HG03060 (cell line): ENCODE measurements at regions not wholly inside any gene's neighbourhood (a gene's known extent, or its start where the extent isn't known, plus 50 kb on each side); places are given as distances from the start of the nearest gene placed in this dataset.

Experiments used
- ATAC-seq: cut with Tn5 transposase; IDR thresholded peaks from one replicate; pipeline ENCODE4 v1.9.1; 2021; ENCODE audit warnings: low read depth, moderate number of reproducible peaks; ENCODE audit not compliant: unreplicated experiment

GRCh38 chr11:121711236-121711635 lies 258.5 kb upstream of the SORL1-AS1 start:
- no peak for ATAC-seq

- ATAC-seq = no peak
Observed at GRCh38 chr11:121706884-121707420, 254.2 kb upstream of the SORL1-AS1 start.

GRCh38 chr11:121703201-121703600 lies 250.4 kb upstream of the SORL1-AS1 start:
- ATAC-seq = no peak

- no peak for ATAC-seq
Observed at GRCh38 chr11:121700968-121701367, 248.2 kb upstream of the SORL1-AS1 start.

DNA sequence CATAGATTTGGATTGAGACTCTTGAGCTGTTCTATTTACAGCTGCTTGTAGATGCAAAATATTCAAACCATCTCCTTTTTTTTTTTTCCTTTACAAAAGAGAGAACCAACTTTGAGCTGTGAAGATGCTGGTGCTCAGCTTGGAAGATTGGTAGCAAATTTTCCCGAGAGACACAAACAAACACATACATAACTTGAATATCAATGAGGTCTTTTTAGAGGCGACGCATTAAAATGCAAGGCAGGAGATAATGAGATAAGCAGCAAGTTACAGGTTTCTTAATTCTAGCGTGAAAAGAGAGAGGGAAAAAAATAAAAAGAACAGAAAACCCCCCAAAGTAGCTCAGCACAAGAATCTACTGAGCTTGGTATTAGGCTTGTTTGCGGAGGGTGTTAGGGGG lies 247.0 kb upstream of the SORL1-AS1 start:
- ATAC-seq = no peak

- ATAC-seq = no peak
Observed at GRCh38 chr11:121696931-121697670, 244.3 kb upstream of the SORL1-AS1 start.

DNA sequence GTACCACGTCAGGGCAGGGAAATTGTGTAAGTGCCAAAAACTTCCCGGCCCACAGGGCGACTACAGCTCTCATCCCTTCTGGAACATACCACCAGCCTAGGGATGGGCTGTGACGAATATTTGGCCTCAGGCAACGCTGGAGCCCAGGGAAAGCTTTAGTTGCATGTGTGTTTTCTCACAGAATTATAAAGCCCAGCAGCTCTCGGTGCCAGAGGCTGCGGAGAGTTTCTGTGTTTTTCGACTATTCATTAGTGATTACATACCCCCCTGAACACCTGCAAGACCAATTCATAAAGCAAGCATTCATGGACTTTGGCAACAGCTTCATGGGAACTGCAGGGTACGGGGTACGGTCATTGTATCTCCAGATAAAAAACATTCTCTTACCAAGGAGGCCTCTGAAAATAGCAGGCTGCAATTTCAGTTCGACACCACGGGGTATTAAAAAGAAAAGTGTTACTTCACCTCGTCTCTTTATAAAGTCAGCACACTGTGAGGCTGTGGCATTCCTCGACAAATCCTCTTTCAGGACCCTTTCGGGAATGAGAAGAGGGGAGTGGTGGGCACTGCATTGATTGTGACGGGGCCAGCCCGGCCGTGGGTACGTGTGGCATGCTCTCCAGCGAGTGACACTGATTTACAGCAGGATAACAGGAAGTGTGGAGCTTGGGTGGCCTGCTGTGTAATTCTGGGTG lies 243.6 kb upstream of the SORL1-AS1 start:
- no peak for ATAC-seq

DNA sequence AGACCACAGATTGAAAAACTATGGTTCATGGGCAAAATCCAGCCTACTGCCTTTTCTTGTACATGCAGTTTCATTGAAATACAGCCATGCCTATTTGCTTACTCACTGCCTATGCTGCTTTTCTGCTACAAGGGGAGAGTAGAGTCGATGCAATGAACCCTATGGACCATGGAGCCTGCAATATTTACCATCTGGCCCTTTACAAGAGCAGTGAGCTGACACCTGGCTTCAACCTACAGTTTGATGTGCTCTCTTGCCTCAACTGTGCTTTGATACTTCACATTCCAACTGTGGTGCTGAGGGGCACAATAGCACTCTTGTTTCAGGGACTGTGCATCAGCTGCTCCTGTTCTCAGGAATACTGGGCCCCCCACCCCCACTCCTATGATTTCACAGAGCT lies 239.5 kb upstream of the SORL1-AS1 start:
- ATAC-seq = no peak

GRCh38 chr11:121688860-121689614 lies 236.3 kb upstream of the SORL1-AS1 start:
- ATAC-seq = no peak

GRCh38 chr11:121688055-121688491 lies 235.3 kb upstream of the SORL1-AS1 start:
- ATAC-seq = no peak

DNA sequence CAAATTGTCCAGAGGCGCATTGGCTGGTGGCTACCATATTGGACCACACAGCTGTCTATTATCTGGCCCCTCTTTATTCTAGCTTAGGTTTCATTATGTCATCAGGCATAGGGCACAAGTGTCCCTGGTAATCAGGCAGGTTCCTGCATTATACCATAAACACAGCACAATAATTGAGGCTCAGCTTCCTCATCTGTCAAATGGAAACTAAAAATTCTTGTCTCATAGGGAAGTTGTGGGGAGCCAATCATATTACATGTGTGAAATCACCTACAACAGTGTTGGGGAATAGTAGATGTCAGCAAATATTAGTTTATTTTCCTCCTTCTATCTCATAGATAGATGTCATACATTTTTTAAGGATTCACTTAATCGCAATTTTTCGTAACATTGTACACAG lies 231.0 kb upstream of the SORL1-AS1 start:
- ATAC-seq = no peak
